ENCODE measurements at regions not wholly inside any gene's neighbourhood (a gene's known extent, or its start where the extent isn't known, plus 50 kb on each side); places are given as distances from the start of the nearest gene placed in this dataset.

DNA sequence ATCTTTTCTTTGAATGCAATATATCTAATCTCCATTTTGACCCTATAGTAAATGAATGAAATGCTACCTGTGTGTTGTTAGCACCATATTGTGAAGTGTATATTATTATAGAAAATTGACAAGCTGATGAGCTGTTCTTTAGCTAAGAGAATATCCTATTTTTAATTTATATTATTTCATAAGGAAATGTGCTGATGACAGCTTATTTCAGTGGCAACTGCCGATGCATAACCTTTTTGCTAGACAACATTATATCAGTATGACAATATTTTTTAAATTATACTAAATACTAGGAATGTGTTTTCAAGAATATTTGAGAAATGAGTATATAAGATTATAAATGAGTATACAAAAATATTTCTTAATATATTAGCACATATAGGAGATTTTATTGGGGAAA is 573.1 kb downstream of the ZNF608 start:
- no peaks in the 10 kb centered on the region for H3K4me1 ChIP-seq (ENCODE audit: control insufficient read depth in 4 of 4, insufficient read depth in 4 of 4, low read length in 3 of 4)
- no peak for DNase-seq (ENCODE audit: low spot score)
- peaks cover 0 to 6% (median under 1%) of the 10 kb centered on the region in 4 donors for H3K9me3 ChIP-seq (ENCODE audit: control insufficient read depth in 4 of 4, low read length in 3 of 4)
- H3K27me3 ChIP-seq (ENCODE audit: control insufficient read depth in 4 of 4, insufficient read depth in 4 of 4, low read length in 3 of 4): no peaks in the 10 kb centered on the region
- no peaks in the 10 kb centered on the region for H3K36me3 ChIP-seq (ENCODE audit: control insufficient read depth in 4 of 4, insufficient read depth in 3 of 4, low read depth in 1 of 4, low read length in 3 of 4)
- H3K4me3 ChIP-seq (ENCODE audit: low read depth in 1 of 3, low read length in 3 of 3): no peak overlapping the region
- WGBS: 93% methylated on average over 1 of the region's 1 CpG
- no peak for TF ChIP-seq HNF4G (IDR thresholded peaks at IDR 0.05)
- TF ChIP-seq EGR1 (IDR thresholded peaks at IDR 0.05; ENCODE audit: low read depth in 2 of 2): no peak
- no peak for TF ChIP-seq HNF4A (conservative IDR thresholded peaks at IDR 0.05)
- TF ChIP-seq TAF1 (conservative IDR thresholded peaks at IDR 0.05): no peak
- TF ChIP-seq, protein P1, sequence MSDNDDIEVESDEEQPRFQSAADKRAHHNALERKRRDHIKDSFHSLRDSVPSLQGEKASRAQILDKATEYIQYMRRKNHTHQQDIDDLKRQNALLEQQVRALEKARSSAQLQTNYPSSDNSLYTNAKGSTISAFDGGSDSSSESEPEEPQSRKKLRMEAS (IDR thresholded peaks at IDR 0.05): no peak
- TF ChIP-seq RAD21 (IDR thresholded peaks at IDR 0.05): no peak
- no peak for TF ChIP-seq SP1 (IDR thresholded peaks at IDR 0.05)
- TF ChIP-seq FOXA2 (IDR thresholded peaks at IDR 0.05): no peak
- TF ChIP-seq, protein P2, sequence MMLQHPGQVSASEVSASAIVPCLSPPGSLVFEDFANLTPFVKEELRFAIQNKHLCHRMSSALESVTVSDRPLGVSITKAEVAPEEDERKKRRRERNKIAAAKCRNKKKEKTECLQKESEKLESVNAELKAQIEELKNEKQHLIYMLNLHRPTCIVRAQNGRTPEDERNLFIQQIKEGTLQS (IDR thresholded peaks at IDR 0.05): no peak
- no peak for TF ChIP-seq YY1 (IDR thresholded peaks at IDR 0.05)
- no peak for TF ChIP-seq NR2F2 (IDR thresholded peaks at IDR 0.05)
- no peak for TF ChIP-seq GABPA (IDR thresholded peaks at IDR 0.05 in 1 of 2, conservative IDR thresholded peaks at IDR 0.05 in 1 of 2)
- TF ChIP-seq, protein P3, sequence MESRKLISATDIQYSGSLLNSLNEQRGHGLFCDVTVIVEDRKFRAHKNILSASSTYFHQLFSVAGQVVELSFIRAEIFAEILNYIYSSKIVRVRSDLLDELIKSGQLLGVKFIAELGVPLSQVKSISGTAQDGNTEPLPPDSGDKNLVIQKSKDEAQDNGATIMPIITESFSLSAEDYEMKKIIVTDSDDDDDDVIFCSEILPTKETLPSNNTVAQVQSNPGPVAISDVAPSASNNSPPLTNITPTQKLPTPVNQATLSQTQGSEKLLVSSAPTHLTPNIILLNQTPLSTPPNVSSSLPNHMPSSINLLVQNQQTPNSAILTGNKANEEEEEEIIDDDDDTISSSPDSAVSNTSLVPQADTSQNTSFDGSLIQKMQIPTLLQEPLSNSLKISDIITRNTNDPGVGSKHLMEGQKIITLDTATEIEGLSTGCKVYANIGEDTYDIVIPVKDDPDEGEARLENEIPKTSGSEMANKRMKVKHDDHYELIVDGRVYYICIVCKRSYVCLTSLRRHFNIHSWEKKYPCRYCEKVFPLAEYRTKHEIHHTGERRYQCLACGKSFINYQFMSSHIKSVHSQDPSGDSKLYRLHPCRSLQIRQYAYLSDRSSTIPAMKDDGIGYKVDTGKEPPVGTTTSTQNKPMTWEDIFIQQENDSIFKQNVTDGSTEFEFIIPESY (IDR thresholded peaks at IDR 0.05): no peak
- TF ChIP-seq, protein P4, sequence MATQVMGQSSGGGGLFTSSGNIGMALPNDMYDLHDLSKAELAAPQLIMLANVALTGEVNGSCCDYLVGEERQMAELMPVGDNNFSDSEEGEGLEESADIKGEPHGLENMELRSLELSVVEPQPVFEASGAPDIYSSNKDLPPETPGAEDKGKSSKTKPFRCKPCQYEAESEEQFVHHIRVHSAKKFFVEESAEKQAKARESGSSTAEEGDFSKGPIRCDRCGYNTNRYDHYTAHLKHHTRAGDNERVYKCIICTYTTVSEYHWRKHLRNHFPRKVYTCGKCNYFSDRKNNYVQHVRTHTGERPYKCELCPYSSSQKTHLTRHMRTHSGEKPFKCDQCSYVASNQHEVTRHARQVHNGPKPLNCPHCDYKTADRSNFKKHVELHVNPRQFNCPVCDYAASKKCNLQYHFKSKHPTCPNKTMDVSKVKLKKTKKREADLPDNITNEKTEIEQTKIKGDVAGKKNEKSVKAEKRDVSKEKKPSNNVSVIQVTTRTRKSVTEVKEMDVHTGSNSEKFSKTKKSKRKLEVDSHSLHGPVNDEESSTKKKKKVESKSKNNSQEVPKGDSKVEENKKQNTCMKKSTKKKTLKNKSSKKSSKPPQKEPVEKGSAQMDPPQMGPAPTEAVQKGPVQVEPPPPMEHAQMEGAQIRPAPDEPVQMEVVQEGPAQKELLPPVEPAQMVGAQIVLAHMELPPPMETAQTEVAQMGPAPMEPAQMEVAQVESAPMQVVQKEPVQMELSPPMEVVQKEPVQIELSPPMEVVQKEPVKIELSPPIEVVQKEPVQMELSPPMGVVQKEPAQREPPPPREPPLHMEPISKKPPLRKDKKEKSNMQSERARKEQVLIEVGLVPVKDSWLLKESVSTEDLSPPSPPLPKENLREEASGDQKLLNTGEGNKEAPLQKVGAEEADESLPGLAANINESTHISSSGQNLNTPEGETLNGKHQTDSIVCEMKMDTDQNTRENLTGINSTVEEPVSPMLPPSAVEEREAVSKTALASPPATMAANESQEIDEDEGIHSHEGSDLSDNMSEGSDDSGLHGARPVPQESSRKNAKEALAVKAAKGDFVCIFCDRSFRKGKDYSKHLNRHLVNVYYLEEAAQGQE (IDR thresholded peaks at IDR 0.05): no peak
- TF ChIP-seq, protein P5, sequence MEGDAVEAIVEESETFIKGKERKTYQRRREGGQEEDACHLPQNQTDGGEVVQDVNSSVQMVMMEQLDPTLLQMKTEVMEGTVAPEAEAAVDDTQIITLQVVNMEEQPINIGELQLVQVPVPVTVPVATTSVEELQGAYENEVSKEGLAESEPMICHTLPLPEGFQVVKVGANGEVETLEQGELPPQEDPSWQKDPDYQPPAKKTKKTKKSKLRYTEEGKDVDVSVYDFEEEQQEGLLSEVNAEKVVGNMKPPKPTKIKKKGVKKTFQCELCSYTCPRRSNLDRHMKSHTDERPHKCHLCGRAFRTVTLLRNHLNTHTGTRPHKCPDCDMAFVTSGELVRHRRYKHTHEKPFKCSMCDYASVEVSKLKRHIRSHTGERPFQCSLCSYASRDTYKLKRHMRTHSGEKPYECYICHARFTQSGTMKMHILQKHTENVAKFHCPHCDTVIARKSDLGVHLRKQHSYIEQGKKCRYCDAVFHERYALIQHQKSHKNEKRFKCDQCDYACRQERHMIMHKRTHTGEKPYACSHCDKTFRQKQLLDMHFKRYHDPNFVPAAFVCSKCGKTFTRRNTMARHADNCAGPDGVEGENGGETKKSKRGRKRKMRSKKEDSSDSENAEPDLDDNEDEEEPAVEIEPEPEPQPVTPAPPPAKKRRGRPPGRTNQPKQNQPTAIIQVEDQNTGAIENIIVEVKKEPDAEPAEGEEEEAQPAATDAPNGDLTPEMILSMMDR (IDR thresholded peaks at IDR 0.05; ENCODE audit: low read depth, low read length, missing input control): no peak
- no peak overlapping the region for H3K9ac ChIP-seq (ENCODE audit: low read depth in 1 of 2, low read length in 2 of 2)
- no peak overlapping the region for H3K27ac ChIP-seq (ENCODE audit: low read depth in 1 of 2, low read length in 2 of 2)

DNA sequence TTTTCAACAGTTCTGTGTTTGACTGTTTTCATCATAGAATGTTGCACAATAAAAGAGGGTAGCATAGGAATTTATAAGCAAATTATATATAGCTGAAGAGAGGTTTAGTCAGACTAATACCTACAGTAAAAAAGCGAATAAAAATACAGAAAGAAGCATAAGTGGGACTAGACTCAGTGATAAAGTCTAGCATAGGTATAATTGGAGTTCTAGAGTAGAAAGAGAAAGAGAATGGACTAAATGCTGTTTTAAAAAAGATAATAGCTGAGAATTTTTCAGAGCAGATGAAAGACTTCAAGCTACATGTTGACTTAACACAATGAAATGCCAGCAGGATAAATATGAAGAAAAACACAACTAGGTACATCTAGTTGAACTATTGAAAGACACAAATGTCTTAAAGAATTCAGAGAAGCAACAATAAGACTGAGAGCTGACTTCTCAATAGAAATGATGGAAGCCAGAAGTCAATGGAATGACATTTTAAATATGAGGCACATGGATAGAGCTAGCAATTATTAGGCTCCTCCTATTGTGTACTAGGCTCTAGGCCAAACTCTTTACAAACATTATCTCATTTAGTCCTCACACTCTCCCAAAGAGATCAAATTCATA is 573.9 kb downstream of the ZNF608 start:
- no peak overlapping the region for H3K27ac ChIP-seq (ENCODE audit: low read depth in 1 of 2, low read length in 2 of 2)
- TF ChIP-seq, protein P5 (IDR thresholded peaks at IDR 0.05; ENCODE audit: low read depth, low read length, missing input control): no peak
- TF ChIP-seq RXRA (IDR thresholded peaks at IDR 0.05): no peak
- TF ChIP-seq TAF1 (conservative IDR thresholded peaks at IDR 0.05): no peak
- no peak for TF ChIP-seq JUND (IDR thresholded peaks at IDR 0.05)
- TF ChIP-seq, protein P3 (IDR thresholded peaks at IDR 0.05): no peak
- TF ChIP-seq, protein P2 (IDR thresholded peaks at IDR 0.05): no peak
- TF ChIP-seq YY1 (IDR thresholded peaks at IDR 0.05): no peak
- TF ChIP-seq FOXA1 (IDR thresholded peaks at IDR 0.05): no peak
- TF ChIP-seq RAD21 (IDR thresholded peaks at IDR 0.05): no peak
- no peak for TF ChIP-seq HNF4A (conservative IDR thresholded peaks at IDR 0.05)
- TF ChIP-seq HNF4G (IDR thresholded peaks at IDR 0.05): no peak
- TF ChIP-seq GABPA (IDR thresholded peaks at IDR 0.05 in 1 of 2, conservative IDR thresholded peaks at IDR 0.05 in 1 of 2): no peak
- no peak for TF ChIP-seq FOXA2 (IDR thresholded peaks at IDR 0.05)
- no peak for TF ChIP-seq SP1 (IDR thresholded peaks at IDR 0.05)
- TF ChIP-seq EGR1 (IDR thresholded peaks at IDR 0.05; ENCODE audit: low read depth in 2 of 2): no peak
- peaks cover 0 to 6% (median under 1%) of the 10 kb centered on the region in 4 donors for H3K9me3 ChIP-seq (ENCODE audit: control insufficient read depth in 4 of 4, low read length in 3 of 4)
- no peak overlapping the region for H3K9ac ChIP-seq (ENCODE audit: low read depth in 1 of 2, low read length in 2 of 2)
- 81% methylated on average over 1 of the region's 1 CpG for WGBS
- DNase-seq (ENCODE audit: low spot score): no peak
- H3K4me3 ChIP-seq (ENCODE audit: low read depth in 1 of 3, low read length in 3 of 3): no peak overlapping the region
- no peaks in the 10 kb centered on the region for H3K36me3 ChIP-seq (ENCODE audit: control insufficient read depth in 4 of 4, insufficient read depth in 3 of 4, low read depth in 1 of 4, low read length in 3 of 4)
- H3K27me3 ChIP-seq (ENCODE audit: control insufficient read depth in 4 of 4, insufficient read depth in 4 of 4, low read length in 3 of 4): no peaks in the 10 kb centered on the region
- H3K4me1 ChIP-seq (ENCODE audit: control insufficient read depth in 4 of 4, insufficient read depth in 4 of 4, low read length in 3 of 4): no peaks in the 10 kb centered on the region
